NAMALWA (cell line): ENCODE measurements at regions not wholly inside any gene's neighbourhood (a gene's known extent, or its start where the extent isn't known, plus 50 kb on each side); places are given as distances from the start of the nearest gene placed in this dataset.

ENCODE experiments used
- DNase-seq: peaks from one replicate; pipeline ENCODE4 v3.0.0-alpha.2; 2015; ENCODE audit warnings: low spot score

DNA sequence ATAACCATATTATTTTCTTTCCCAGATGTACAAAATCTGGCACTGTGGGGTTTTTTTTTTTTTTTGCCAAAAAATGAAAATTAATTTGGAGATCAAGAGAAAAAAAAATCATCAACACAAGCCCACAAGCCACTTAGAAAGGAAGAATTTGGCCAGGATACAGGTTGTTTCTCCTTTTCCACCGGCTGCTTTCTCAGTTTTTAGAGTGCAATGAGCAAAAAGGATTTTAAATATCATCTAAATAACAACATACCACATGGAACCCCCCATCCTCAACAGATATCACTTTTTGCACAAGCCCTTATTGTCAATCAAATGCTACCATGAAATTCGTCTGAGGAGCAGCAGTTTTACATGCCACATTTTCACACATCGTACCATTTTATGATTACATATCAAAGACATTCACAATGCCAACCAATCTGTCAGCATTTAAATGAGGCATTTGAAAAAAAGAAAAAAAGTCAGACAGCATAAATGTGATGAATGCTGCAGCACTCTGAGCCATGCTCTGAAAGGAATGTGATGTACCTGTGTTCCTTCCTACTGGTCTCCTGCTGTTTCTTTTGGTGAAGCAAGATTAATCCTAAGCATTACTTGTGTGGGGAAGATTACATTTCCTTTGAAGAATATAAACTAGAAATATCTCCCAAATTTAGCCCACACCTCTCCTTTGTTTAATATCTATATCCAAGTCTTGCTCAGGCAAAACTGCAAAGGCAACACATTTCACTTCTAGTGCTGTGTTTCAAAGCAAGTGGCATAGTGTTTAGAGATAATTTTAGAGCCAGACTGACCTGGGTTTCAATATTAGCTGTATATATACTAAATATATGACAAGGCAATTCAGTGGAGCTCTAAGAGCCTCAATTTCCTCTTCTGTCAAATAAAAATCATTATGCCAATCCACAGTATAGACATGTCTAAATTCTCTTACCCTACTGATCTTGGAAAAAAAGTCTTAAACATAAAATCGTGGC is 391.3 kb downstream of the CMPK2 start:
- no peak for DNase-seq

- no peak for DNase-seq
Measured at GRCh38 chr2:6475155-6475940, 390.4 kb downstream of the CMPK2 start.

- no peak for DNase-seq
Measured at GRCh38 chr2:6480514-6480913, 385.2 kb downstream of the CMPK2 start.

GRCh38 chr2:6482256-6482655 is 383.5 kb downstream of the CMPK2 start:
- DNase-seq: no peak

DNA sequence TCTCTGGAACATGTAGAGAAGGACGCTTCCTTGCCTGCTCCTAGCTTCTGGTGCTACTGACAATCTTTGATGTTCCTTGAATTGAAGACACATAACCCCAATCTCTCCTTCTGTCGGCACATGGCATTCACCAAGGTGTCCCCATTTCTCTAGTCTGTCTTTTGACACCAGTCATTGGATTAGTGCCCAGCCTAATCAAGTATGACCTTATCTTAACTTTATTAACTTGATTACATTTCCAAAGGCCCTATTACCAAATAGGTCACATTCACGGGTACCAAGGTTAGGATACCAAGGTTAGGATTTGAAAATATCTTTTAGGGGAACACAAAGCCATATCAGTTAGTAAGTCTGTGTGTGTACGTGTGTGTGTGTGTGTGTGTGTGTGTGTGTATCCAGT is 377.9 kb downstream of the CMPK2 start:
- no peak for DNase-seq

DNA sequence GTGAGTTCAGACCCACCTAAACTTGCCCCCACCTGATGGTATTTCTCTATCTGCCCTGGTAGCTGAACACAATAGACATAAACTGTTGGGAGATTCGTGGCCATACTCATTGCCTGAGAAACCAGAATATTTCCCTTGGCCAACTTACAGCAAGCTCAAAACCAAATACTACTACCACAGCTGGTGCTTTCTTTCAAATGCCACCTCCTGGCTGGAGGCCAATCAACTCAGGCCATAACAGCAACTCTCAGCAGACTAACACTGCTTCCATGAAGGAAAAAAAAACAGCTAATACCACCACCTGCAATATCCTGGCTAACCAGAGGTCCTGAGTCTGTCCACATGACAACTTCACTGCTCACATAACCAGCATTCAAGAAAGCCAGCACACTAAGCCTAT is 373.1 kb downstream of the CMPK2 start:
- no peak for DNase-seq

- DNase-seq: no peak
Measured at GRCh38 chr2:6493266-6493665, 372.4 kb downstream of the CMPK2 start.

DNA sequence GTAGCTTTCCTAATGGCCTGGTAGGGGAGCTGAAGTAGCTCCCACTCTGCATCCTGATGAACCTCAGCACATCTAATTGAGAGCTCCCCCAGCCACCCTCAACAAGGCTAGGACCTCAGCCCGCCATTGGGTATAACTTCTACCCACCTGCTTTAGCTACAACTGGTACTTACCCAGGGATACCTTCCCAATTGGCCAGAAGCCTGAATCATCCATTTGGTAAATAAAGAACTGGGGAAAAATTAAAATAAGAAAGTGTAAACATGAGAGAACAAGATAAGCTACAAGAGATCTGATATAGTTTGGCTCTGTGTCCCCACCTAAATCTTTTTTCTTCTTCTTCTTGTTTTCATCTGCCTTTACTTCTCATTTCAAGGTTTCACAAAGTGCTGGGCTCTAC is 372.0 kb downstream of the CMPK2 start:
- DNase-seq: no peak

DNA sequence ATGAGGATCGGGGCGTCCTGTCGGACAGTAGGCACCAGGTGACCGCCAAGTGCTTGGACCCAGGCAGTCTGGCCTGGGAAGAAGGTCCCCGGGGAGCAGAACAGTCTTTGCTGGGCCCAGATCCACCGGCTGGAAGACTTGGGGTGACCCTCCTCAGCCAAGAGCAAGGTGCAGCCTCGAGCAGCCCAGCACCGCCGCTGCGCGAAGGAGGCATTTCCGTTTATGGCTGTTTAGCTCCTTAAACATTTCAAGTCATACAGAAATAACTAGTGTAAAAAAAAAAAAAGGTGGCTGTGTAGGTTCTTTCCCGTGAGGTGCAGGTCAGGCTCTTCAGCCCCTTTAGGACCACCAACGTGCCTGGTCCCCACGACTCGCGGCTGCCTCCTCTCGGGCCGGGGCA is 370.2 kb downstream of the CMPK2 start:
- DNase-seq: no peak

DNA sequence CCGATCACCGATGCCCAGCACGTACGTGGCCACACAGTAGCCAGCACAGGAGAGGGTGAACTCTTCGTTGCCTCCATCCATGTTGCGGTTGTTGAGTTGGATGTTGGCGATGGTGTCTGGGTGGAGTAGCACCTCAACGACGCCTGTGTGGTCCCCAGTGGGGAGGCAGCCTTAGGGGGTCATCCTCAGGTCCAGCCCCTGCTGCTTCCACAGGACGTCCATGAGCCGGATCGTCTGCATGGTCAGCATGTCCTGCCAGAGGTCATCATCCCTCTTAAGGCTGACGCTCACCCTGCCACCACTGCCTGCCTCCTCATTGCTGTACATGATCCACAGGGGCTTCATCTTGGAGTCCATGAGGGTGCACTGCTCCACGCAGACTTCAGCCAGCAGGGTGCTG is 369.3 kb downstream of the CMPK2 start:
- DNase-seq: no peak

DNA sequence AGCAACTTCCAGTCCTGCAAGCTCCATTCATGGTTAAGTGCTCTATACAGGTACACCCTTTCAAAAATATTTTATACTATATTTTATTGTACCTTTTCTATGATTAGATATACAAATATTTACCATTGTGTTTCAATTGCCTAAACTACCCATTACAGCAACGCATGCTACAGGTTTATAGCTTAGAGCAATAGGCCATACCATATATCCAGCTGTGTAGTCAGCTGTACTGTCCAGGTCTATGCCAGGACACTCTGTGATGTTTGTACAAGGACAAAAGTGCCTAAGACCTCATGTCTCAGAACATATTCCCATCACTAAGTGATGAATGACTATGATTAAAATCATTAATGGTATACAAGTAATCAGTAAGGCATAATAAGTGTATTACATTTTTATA is 368.7 kb downstream of the CMPK2 start:
- no peak for DNase-seq

GRCh38 chr2:6498841-6499240 is 366.9 kb downstream of the CMPK2 start:
- DNase-seq: no peak

- no peak for DNase-seq
Measured at GRCh38 chr2:6499691-6500090, 366.0 kb downstream of the CMPK2 start.

DNA sequence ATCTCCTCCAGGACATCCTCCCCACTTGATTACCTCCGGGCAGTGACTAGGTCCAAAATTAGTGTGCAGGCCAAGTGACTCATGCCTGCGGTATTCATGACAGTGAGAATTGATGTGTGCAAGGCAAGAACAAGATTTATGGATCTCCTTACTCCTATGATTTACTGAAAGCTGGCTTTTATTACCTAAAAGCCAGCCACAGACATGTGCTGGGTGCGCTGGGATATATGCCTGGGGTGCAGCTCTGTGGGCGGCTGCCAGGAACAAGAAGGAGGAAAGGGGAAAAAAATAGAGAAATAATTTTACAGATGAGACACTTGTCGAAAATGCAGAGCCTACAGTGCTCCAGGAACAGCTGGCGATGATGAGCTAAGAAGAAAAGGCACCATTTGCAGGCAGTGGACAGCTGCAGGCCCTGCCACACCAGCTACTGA is 359.3 kb downstream of the CMPK2 start:
- DNase-seq: no peak

DNA sequence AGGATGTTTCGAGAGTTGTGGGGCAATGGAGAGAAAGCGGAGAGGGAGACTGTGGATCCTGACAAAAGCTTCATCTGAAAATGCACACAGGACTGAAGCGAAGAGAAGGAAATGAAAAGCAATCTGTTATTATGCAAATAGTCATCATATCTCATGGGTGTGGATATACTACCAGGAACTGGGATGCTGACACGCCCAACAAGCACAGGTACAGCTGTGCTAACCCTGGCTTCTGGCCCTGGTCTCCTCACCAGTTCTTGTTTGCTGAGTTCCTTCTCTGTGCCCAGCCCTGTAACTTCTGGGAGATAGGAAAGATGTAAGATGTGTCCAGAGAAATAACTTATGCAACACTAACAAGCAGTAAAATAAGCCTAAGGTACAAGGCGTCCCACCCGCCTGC is 358.8 kb downstream of the CMPK2 start:
- no peak for DNase-seq

- DNase-seq: no peak
Measured at GRCh38 chr2:6510532-6510931, 355.2 kb downstream of the CMPK2 start.

DNA sequence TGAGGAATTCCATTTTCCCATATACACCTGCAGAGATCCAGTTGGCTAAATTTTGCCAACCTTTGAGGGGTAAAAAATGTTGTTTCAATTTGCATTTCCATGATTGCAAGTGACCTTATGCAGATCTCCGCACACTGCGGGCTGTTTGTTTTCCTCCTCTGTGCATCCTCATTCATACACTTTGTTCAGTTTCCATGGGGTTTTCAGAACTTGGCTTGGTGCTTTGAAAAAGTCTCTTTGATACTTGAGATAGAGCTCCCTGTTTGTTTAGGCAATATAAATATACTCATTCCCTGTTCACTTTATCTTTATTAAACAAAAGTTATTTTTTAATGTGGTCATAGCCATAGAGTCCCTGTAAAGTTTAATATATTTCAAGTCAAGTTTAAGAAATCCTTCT is 353.1 kb downstream of the CMPK2 start:
- no peak for DNase-seq

DNA sequence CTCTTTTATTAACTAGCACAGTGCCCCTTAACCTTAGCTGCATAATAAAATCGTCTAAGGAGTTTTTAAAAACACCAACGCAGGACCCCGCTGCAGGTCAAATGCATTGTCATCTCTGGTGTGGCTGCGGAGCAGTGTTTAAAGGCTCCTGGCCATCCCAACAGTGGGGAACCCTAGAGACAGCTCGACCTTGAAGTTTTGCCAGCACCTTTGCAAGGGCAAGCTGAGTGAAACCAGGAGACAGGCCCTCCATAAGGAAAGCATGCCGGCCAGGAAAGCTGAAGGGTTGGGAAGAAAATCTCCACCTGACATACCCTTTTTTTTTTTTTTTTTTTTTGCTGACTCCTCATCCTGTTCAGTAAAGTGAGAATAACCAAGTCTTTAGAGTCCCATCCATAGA is 349.0 kb downstream of the CMPK2 start:
- DNase-seq: no peak

DNA sequence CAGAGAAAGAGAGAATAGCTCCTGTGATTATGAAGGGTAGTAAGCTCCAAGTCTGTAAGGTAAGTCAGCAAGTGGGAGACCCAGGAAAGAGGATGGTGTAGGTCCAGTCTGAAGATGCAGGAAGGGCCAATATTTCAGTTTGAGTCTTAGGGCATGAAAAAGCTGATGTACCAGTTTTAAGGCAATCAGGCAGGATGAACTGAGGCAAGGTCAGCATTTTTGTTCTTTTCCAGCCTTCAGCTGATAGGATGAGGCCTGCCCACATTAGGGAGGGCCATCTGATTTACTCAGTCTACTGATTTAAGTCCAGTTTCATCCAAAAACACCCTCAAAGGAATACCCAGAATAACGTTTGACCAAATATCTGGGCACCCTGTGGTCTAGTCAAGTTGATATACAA is 347.3 kb downstream of the CMPK2 start:
- no peak for DNase-seq

GRCh38 chr2:6523476-6523875 is 342.2 kb downstream of the CMPK2 start:
- no peak for DNase-seq

DNA sequence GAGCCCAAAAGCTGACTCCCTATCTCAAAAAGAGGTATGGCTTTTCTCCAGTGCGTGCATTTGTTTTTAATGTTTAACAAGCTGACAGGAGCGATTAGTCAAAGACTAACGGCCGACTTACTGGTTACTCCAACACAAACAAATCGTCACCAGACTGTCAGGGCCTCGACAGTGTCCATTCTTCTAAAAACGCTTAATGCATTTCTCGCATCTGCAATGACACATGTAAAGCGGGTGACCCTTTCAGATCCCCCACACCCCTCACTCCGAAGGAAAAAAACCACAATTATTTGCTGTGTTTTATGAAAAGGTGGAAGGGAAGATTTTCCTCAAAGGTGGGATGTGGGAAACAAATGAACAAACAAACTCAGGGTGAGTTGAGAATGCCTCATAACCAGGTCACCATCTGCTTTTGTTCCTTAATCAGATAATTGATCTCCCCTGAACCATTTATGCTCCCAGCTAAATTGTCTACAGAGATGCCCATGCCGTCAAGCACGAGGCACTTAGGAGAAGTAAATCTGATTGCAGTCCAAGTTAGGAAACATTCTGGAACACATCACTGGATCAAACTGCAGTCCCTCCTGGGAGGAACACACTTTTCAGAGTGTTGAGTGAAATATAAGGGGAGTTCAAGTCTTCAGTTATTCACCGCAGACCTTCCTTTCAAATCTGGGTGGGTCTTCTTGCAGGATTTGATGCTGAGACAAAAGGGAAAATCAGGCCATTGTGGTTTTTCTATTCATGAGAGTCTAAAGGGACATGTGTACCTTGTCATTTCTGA is 340.8 kb downstream of the CMPK2 start:
- DNase-seq: no peak

DNA sequence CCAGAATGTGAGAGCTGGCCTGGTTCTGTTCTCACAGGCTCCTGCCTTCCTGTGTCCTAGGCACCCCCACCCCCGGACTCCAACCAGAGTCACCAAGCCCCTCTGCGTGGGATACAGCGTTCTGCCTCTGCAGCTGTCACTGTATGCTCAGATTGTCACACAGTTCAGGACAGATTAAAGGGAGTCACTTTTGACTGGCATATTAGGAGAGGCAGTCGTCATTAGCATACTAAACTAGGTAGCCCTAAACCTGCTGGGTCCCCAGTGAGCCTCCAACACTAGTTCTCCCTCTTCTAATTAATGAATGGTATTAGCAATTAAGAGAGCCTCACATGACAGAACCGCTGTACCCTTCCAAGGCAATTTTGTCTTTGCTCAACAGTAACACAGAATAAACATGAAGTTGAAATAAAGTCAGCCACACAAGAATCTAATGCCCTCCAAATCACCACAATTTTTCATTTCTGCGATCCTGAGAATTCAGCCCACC is 340.2 kb downstream of the CMPK2 start:
- DNase-seq: no peak
